Panc1 (cell line): ENCODE measurements at regions not wholly inside any gene's neighbourhood (a gene's known extent, or its start where the extent isn't known, plus 50 kb on each side); places are given as distances from the start of the nearest gene placed in this dataset.

Experiments used
- ATAC-seq: fragments of 200-7000 bp; cut with Tn5 transposase; 2 replicates; pipeline ENCODE4 v1.9.1; 2020; ENCODE audit warnings: mild to moderate bottlenecking, moderate library complexity
- BruUV-seq: library from RNA; stranded (reverse); fragments of 400-500 nt; replicated peaks from 2 replicates; lab custom pipeline; 2021; lab: Mats Ljungman, UMichigan
- CTCF ChIA-PET: fragments of 300-600 bp; sonication (Branson Sonifier 250); formaldehyde crosslinking; loops from one replicate; lab custom pipeline; 2022; ENCODE audit warnings: antibody characterized with exemption; lab: Charles Lee
- POLR2A ChIA-PET: fragments of 300-600 bp; sonication (Branson Sonifier 250); formaldehyde crosslinking; loops from one replicate; lab custom pipeline; 2022; ENCODE audit warnings: antibody characterized with exemption; lab: Charles Lee
- DNase-seq: peaks from one replicate; pipeline ENCODE4 v3.0.0-alpha.2; 2010; ENCODE audit warnings: low read depth, low spot score
- H3K27ac ChIP-seq: 2 replicates; pipeline ENCODE4 v1.5.1; 2011; ENCODE audit warnings: mild to moderate bottlenecking, low read length, inconsistent platforms
- H3K27me3 ChIP-seq: fragments of 200-500 bp; sonication (Bioruptor generic); 2 replicates; pipeline ENCODE4 v1.6.0; 2014; ENCODE audit warnings: low read length, inconsistent platforms; ENCODE audit not compliant: control insufficient read depth, insufficient read depth
- H3K36me3 ChIP-seq: fragments of 200-500 bp; sonication (Bioruptor generic); 2 replicates; pipeline ENCODE4 v1.5.1; 2014; ENCODE audit warnings: inconsistent platforms, mild to moderate bottlenecking, low read length, moderate library complexity; ENCODE audit not compliant: control insufficient read depth, insufficient read depth
- H3K4me1 ChIP-seq: 2 replicates; pipeline ENCODE4 v1.5.1; 2011; ENCODE audit warnings: inconsistent platforms, mild to moderate bottlenecking, low read length, moderate library complexity; ENCODE audit not compliant: control insufficient read depth, insufficient read depth
- H3K4me3 ChIP-seq, 2 experiments: 2 replicates each; pipeline ENCODE4 v1.5.1; 2011 to 2012; ENCODE audit warnings: low read depth in 2 of 2, low read length in 2 of 2, mild to moderate bottlenecking in 2 of 2, inconsistent platforms in 1 of 2, moderate library complexity in 1 of 2
- H3K9me3 ChIP-seq: fragments of 200-500 bp; sonication (Bioruptor generic); 2 replicates; pipeline ENCODE4 v1.5.1; 2014; ENCODE audit warnings: low read depth, mild to moderate bottlenecking, inconsistent platforms, low read length, moderate library complexity; ENCODE audit not compliant: control insufficient read depth, insufficient read depth
- POLR2AphosphoS5 ChIP-seq: IDR thresholded peaks from 2 replicates; pipeline ENCODE4 v1.6.1; 2012; ENCODE audit warnings: mild to moderate bottlenecking, low read depth, low read length, moderate library complexity
- SIN3A ChIP-seq: IDR thresholded peaks from 2 replicates; pipeline ENCODE4 v1.6.1; 2012; ENCODE audit warnings: low read depth, mild to moderate bottlenecking, low read length, moderate library complexity, borderline replicate concordance; ENCODE audit not compliant: insufficient read depth
- TCF7L2 ChIP-seq: IDR thresholded peaks from 2 replicates; pipeline ENCODE4 v1.6.1; 2011; ENCODE audit warnings: mild to moderate bottlenecking, low read depth, low read length, inconsistent platforms
- in situ Hi-C: cut with HindIII; loops from 2 replicates; pipeline ENCODE4 v1.10.0; 2016; ENCODE audit warnings: low sequenced_read_pairs, low pct_unique_long_range_greater_than_20kb
- intact Hi-C: fragments of 100-400 bp; cut with micrococcal nuclease; formaldehyde crosslinking; loops from one replicate; pipeline ENCODE4 v1.10.0; 2022; ENCODE audit not compliant: unreplicated experiment
- TF ChIP-seq, protein P1 (sequence below): fragments of 450-650 bp; IDR thresholded peaks from 2 replicates; pipeline ENCODE4 v1.5.1; 2017; ENCODE audit warnings: mild to moderate bottlenecking
- TF ChIP-seq, protein P2 (sequence below), 2 experiments: IDR thresholded peaks; 2 replicates each; pipeline ENCODE4 v1.6.1; 2011 to 2012; ENCODE audit warnings: low read depth in 2 of 2, control low read depth in 1 of 2, low read length in 1 of 2, mild to moderate bottlenecking in 1 of 2, moderate library complexity in 1 of 2; ENCODE audit not compliant: insufficient read depth in 1 of 2

DNA sequence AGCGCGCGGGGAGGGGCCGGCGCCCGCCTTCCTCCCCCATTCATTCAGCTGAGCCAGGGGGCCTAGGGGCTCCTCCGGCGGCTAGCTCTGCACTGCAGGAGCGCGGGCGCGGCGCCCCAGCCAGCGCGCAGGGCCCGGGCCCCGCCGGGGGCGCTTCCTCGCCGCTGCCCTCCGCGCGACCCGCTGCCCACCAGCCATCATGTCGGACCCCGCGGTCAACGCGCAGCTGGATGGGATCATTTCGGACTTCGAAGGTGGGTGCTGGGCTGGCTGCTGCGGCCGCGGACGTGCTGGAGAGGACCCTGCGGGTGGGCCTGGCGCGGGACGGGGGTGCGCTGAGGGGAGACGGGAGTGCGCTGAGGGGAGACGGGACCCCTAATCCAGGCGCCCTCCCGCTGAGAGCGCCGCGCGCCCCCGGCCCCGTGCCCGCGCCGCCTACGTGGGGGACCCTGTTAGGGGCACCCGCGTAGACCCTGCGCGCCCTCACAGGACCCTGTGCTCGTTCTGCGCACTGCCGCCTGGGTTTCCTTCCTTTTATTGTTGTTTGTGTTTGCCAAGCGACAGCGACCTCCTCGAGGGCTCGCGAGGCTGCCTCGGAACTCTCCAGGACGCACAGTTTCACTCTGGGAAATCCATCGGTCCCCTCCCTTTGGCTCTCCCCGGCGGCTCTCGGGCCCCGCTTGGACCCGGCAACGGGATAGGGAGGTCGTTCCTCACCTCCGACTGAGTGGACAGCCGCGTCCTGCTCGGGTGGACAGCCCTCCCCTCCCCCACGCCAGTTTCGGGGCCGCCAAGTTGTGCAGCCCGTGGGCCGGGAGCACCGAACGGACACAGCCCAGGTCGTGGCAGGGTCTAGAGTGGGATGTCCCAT lies 232.8 kb downstream of the SEC14L1 start:
- Histone ChIP-seq H3K36me3 (no peaks in the 10 kb centered on the region), H3K4me3 (peak overlapping the region; percentile 50 to 54), H3K27ac (peak overlapping the region; percentile 90), H3K27me3 (no peaks in the 10 kb centered on the region), H3K9me3 (no peaks in the 10 kb centered on the region), H3K4me1 (peaks cover 89% of the 10 kb centered on the region)
- no peak for TF ChIP-seq POLR2AphosphoS5
- TF ChIP-seq, protein P1, sequence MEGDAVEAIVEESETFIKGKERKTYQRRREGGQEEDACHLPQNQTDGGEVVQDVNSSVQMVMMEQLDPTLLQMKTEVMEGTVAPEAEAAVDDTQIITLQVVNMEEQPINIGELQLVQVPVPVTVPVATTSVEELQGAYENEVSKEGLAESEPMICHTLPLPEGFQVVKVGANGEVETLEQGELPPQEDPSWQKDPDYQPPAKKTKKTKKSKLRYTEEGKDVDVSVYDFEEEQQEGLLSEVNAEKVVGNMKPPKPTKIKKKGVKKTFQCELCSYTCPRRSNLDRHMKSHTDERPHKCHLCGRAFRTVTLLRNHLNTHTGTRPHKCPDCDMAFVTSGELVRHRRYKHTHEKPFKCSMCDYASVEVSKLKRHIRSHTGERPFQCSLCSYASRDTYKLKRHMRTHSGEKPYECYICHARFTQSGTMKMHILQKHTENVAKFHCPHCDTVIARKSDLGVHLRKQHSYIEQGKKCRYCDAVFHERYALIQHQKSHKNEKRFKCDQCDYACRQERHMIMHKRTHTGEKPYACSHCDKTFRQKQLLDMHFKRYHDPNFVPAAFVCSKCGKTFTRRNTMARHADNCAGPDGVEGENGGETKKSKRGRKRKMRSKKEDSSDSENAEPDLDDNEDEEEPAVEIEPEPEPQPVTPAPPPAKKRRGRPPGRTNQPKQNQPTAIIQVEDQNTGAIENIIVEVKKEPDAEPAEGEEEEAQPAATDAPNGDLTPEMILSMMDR, result no peak
- no peak for TF ChIP-seq TCF7L2
- TF ChIP-seq, protein P2, sequence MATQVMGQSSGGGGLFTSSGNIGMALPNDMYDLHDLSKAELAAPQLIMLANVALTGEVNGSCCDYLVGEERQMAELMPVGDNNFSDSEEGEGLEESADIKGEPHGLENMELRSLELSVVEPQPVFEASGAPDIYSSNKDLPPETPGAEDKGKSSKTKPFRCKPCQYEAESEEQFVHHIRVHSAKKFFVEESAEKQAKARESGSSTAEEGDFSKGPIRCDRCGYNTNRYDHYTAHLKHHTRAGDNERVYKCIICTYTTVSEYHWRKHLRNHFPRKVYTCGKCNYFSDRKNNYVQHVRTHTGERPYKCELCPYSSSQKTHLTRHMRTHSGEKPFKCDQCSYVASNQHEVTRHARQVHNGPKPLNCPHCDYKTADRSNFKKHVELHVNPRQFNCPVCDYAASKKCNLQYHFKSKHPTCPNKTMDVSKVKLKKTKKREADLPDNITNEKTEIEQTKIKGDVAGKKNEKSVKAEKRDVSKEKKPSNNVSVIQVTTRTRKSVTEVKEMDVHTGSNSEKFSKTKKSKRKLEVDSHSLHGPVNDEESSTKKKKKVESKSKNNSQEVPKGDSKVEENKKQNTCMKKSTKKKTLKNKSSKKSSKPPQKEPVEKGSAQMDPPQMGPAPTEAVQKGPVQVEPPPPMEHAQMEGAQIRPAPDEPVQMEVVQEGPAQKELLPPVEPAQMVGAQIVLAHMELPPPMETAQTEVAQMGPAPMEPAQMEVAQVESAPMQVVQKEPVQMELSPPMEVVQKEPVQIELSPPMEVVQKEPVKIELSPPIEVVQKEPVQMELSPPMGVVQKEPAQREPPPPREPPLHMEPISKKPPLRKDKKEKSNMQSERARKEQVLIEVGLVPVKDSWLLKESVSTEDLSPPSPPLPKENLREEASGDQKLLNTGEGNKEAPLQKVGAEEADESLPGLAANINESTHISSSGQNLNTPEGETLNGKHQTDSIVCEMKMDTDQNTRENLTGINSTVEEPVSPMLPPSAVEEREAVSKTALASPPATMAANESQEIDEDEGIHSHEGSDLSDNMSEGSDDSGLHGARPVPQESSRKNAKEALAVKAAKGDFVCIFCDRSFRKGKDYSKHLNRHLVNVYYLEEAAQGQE (IDR thresholded peaks at IDR 0.05; ENCODE audit: insufficient read depth in 1 of 2, low read depth in 2 of 2, low read length in 1 of 2), result no peak
- TF ChIP-seq SIN3A, result no peak
- ChIA-PET CTCF (no interaction called here), POLR2A (no interaction called here)
- ATAC-seq (peak; percentile 3; the same call in 1 of the 2 replicates), DNase-seq (no peak)
- intact Hi-C loops (no loop called here), in situ Hi-C loops (no loop called here)
- no TSS peak for BruUV-seq

DNA sequence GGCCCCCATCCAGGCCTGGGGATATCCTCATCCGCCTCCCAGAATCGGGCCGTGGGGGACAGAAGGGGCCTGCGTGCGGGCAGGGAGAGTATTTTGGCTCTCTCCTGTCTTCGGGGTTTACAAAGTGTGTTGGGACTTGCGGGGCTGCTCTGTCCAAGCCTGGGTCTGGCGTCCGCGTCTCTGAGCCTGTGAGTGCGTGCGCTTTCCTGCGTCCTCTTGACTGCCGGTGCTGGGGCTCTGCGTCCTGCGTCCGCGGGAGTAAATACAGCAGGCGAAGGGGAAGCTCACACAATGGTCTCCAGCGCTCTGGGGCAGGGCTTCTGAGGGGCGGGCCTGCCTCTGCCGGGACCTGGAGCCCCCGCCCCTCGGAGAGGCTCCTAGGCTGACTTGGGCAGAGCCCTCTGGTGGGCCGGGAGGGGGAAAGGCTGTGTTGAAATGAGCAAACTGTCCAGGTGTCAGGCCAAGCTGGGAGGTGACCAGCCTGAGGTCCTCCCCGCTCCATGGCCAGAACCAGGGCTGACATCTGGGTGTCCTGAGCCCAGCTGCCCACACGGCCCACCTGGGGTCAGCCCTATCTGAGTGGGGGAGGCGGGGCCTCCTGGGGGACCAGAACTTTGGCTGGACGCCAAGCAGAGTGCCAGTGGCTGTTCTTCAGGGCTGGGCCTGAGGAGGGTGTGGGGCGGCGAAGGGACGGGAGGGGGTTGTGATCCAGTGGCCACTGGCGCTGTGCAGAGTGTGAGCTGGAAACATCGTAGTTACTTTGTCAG lies 233.6 kb downstream of the SEC14L1 start:
- Histone ChIP-seq H3K27ac (peak overlapping the region; percentile 90), H3K36me3 (no peaks in the 10 kb centered on the region), H3K4me1 (peaks cover 90% of the 10 kb centered on the region), H3K9me3 (no peaks in the 10 kb centered on the region), H3K27me3 (no peaks in the 10 kb centered on the region), H3K4me3 (peak overlapping the region; percentile 50 to 54)
- in situ Hi-C loops, result no loop called here
- DNase-seq (no peak), ATAC-seq (peak; percentile 20)
- intact Hi-C loops, result no loop called here
- ChIA-PET CTCF (no interaction called here), POLR2A (no interaction called here)
- no peak for TF ChIP-seq TCF7L2
- TF ChIP-seq POLR2AphosphoS5, result peak; percentile 14; the same call in 1 of the 2 replicates
- BruUV-seq, result no TSS peak
